HL-60 (cell line): ENCODE measurements at regions not wholly inside any gene's neighbourhood (a gene's known extent, or its start where the extent isn't known, plus 50 kb on each side); places are given as distances from the start of the nearest gene placed in this dataset.

Source experiments
- DNase-seq, 2 experiments: peaks; one replicate each; pipeline ENCODE4 v3.0.0-alpha.2; 2010 to 2020; ENCODE audit warnings: low read depth in 1 of 2, low spot score in 1 of 2
- H3K27ac ChIP-seq: fragments of 250-450 bp; sonication (Bioruptor Pico); replicated peaks from 2 replicates; pipeline ENCODE4 v1.5.1; 2020; ENCODE audit warnings: mild to moderate bottlenecking, moderate library complexity
- H3K27me3 ChIP-seq: fragments of 250-450 bp; sonication (Bioruptor Pico); 2 replicates; pipeline ENCODE4 v1.5.1; 2021; ENCODE audit warnings: mild to moderate bottlenecking, moderate library complexity; ENCODE audit not compliant: insufficient read depth, poor library complexity, severe bottlenecking
- H3K4me3 ChIP-seq: replicated peaks from 2 replicates; pipeline ENCODE4 v1.5.1; 2011; ENCODE audit warnings: mild to moderate bottlenecking, control low read depth, low read length; ENCODE audit not compliant: insufficient read depth
- CTCF ChIP-seq: IDR thresholded peaks from one replicate; pipeline ENCODE4 v1.5.1; 2011; ENCODE audit warnings: low read length, control low read depth, inconsistent platforms; ENCODE audit not compliant: insufficient read depth
- GABPA ChIP-seq: IDR thresholded peaks from 2 replicates; pipeline ENCODE4 v1.6.1; 2012; ENCODE audit warnings: low read depth
- POLR2AphosphoS5 ChIP-seq: IDR thresholded peaks from 2 replicates; pipeline ENCODE4 v1.6.1; 2012; ENCODE audit warnings: low read depth
- REST ChIP-seq: IDR thresholded peaks from 2 replicates; pipeline ENCODE4 v1.6.1; 2012; ENCODE audit warnings: low read depth; ENCODE audit not compliant: insufficient replicate concordance
- SPI1 ChIP-seq: IDR thresholded peaks from 2 replicates; pipeline ENCODE4 v1.6.1; 2012; ENCODE audit warnings: low read depth, mild to moderate bottlenecking, borderline replicate concordance

GRCh38 chr6:4281341-4282293 lies 146.2 kb upstream of the ECI2 start:
- Histone ChIP-seq H3K27ac (no peak overlapping the region), H3K27me3 (peaks cover 13% of the 10 kb centered on the region), H3K4me3 (no peak overlapping the region)
- DNase-seq: peak in 1 of 2 experiments; percentile 6
- TF ChIP-seq GABPA (no peak), CTCF (no peak), SPI1 (no peak), POLR2AphosphoS5 (no peak), REST (no peak)

GRCh38 chr6:4280707-4281106 lies 145.3 kb upstream of the ECI2 start:
- H3K4me3 ChIP-seq: no peak overlapping the region
- no peak overlapping the region for H3K27ac ChIP-seq
- DNase-seq: no peak
- no peak for TF ChIP-seq POLR2AphosphoS5
- TF ChIP-seq SPI1: no peak
- no peak for TF ChIP-seq CTCF
- TF ChIP-seq REST: no peak
- no peak for TF ChIP-seq GABPA
- peaks cover 13% of the 10 kb centered on the region for H3K27me3 ChIP-seq

- DNase-seq: no peak
- no peak overlapping the region for H3K4me3 ChIP-seq
- peaks cover 13% of the 10 kb centered on the region for H3K27me3 ChIP-seq
- TF ChIP-seq GABPA (no peak), REST (no peak), POLR2AphosphoS5 (no peak), CTCF (no peak), SPI1 (no peak)
- no peak overlapping the region for H3K27ac ChIP-seq
Observed at GRCh38 chr6:4280031-4280430, 144.7 kb upstream of the ECI2 start.
